ENCODE measurements at regions not wholly inside any gene's neighbourhood (a gene's known extent, or its start where the extent isn't known, plus 50 kb on each side); places are given as distances from the start of the nearest gene placed in this dataset.

GRCh38 chr10:64156166-64156565, 635.0 kb downstream of the REEP3 start:
- DNase-seq (ENCODE audit: low read depth): no peak
- no peak overlapping the region for H3K4me3 ChIP-seq (ENCODE audit: control insufficient read depth, low read depth, low read length)
- TF ChIP-seq CTCF (conservative IDR thresholded peaks at IDR 0.05; ENCODE audit: control insufficient read depth, insufficient read depth, low read depth, low read length): no peak

GRCh38 chr10:64158551-64158950, 637.4 kb downstream of the REEP3 start:
- TF ChIP-seq CTCF (conservative IDR thresholded peaks at IDR 0.05; ENCODE audit: control insufficient read depth, insufficient read depth, low read depth, low read length): no peak
- no peak for DNase-seq (ENCODE audit: low read depth)
- H3K4me3 ChIP-seq (ENCODE audit: control insufficient read depth, low read depth, low read length): no peak overlapping the region

GRCh38 chr10:64159910-64160872, 639.0 kb downstream of the REEP3 start:
- DNase-seq (ENCODE audit: low read depth): no peak
- no peak overlapping the region for H3K4me3 ChIP-seq (ENCODE audit: control insufficient read depth, low read depth, low read length)
- TF ChIP-seq CTCF (conservative IDR thresholded peaks at IDR 0.05; ENCODE audit: control insufficient read depth, insufficient read depth, low read depth, low read length): no peak

- H3K4me3 ChIP-seq (ENCODE audit: control insufficient read depth, low read depth, low read length): no peak overlapping the region
- no peak for TF ChIP-seq CTCF (conservative IDR thresholded peaks at IDR 0.05; ENCODE audit: control insufficient read depth, insufficient read depth, low read depth, low read length)
- no peak for DNase-seq (ENCODE audit: low read depth)
These were observed 649.6 kb downstream of the REEP3 start for GRCh38 chr10:64170791-64171190.

GRCh38 chr10:64173826-64174225, 652.6 kb downstream of the REEP3 start:
- DNase-seq (ENCODE audit: low read depth): no peak
- no peak overlapping the region for H3K4me3 ChIP-seq (ENCODE audit: control insufficient read depth, low read depth, low read length)
- TF ChIP-seq CTCF (conservative IDR thresholded peaks at IDR 0.05; ENCODE audit: control insufficient read depth, insufficient read depth, low read depth, low read length): no peak

GRCh38 chr10:64174666-64175255, 653.6 kb downstream of the REEP3 start:
- DNase-seq (ENCODE audit: low read depth): no peak
- TF ChIP-seq CTCF (conservative IDR thresholded peaks at IDR 0.05; ENCODE audit: control insufficient read depth, insufficient read depth, low read depth, low read length): no peak
- H3K4me3 ChIP-seq (ENCODE audit: control insufficient read depth, low read depth, low read length): no peak overlapping the region

Data from fibroblast of mammary gland (primary cell).